Liver (tissue), 3 donors: ENCODE measurements at regions not wholly inside any gene's neighbourhood (a gene's known extent, or its start where the extent isn't known, plus 50 kb on each side); places are given as distances from the start of the nearest gene placed in this dataset.

Source experiments
- ATF3 ChIP-seq: IDR thresholded peaks from 2 replicates; pipeline ENCODE4 v1.6.1; 2016; ENCODE audit warnings: antibody characterized with exemption
- CTCF ChIP-seq: fragments of 150-350 bp; IDR thresholded peaks from 2 replicates; pipeline ENCODE4 v1.5.1; 2017; ENCODE audit warnings: improper control_type of control experiment, low read depth, low read length; ENCODE audit not compliant: missing input control
- EGR1 ChIP-seq, 2 donors: IDR thresholded peaks; 2 replicates each; pipeline ENCODE4 v1.6.1; 2016 to 2018; ENCODE audit warnings: antibody characterized with exemption in 2 of 2, low read depth in 2 of 2
- FOXA1 ChIP-seq: IDR thresholded peaks from 2 replicates; pipeline ENCODE4 v1.6.1; 2016; ENCODE audit warnings: antibody characterized with exemption
- GABPA ChIP-seq, 2 donors: IDR thresholded peaks in 1 of 2; conservative IDR thresholded peaks in 1 of 2; 2 replicates each; pipeline ENCODE4 v1.6.1; 2016; ENCODE audit warnings: antibody characterized with exemption in 2 of 2, mild to moderate bottlenecking in 1 of 2, moderate library complexity in 1 of 2
- JUND ChIP-seq, 2 donors: IDR thresholded peaks; 2 replicates each; pipeline ENCODE4 v1.6.1; 2016; ENCODE audit warnings: antibody characterized with exemption in 2 of 2
- NR2F2 ChIP-seq: IDR thresholded peaks from 2 replicates; pipeline ENCODE4 v1.6.1; 2016; ENCODE audit warnings: antibody characterized with exemption
- RAD21 ChIP-seq, 2 donors: IDR thresholded peaks; 2 replicates each; pipeline ENCODE4 v1.6.1; 2016; ENCODE audit warnings: antibody characterized with exemption in 2 of 2, mild to moderate bottlenecking in 2 of 2
- REST ChIP-seq: IDR thresholded peaks from 2 replicates; pipeline ENCODE4 v1.6.1; 2016; ENCODE audit warnings: antibody characterized with exemption, mild to moderate bottlenecking
- RXRA ChIP-seq, 2 donors: IDR thresholded peaks; 2 replicates each; pipeline ENCODE4 v1.6.1; 2017 to 2018; ENCODE audit warnings: antibody characterized with exemption in 2 of 2, mild to moderate bottlenecking in 1 of 2
- SP1 ChIP-seq: IDR thresholded peaks from 2 replicates; pipeline ENCODE4 v1.6.1; 2018; ENCODE audit warnings: antibody characterized with exemption, mild to moderate bottlenecking
- TAF1 ChIP-seq: conservative IDR thresholded peaks from 2 replicates; pipeline ENCODE4 v1.6.1; 2016; ENCODE audit warnings: antibody characterized with exemption, mild to moderate bottlenecking
- YY1 ChIP-seq: IDR thresholded peaks from 2 replicates; pipeline ENCODE4 v1.6.1; 2016; ENCODE audit warnings: antibody characterized with exemption, mild to moderate bottlenecking
- TF ChIP-seq, protein P1 (sequence below): IDR thresholded peaks from 2 replicates; pipeline ENCODE4 v1.6.1; 2016; ENCODE audit warnings: antibody characterized with exemption
- donor health status: healthy.
- donor health status: healthy.

DNA sequence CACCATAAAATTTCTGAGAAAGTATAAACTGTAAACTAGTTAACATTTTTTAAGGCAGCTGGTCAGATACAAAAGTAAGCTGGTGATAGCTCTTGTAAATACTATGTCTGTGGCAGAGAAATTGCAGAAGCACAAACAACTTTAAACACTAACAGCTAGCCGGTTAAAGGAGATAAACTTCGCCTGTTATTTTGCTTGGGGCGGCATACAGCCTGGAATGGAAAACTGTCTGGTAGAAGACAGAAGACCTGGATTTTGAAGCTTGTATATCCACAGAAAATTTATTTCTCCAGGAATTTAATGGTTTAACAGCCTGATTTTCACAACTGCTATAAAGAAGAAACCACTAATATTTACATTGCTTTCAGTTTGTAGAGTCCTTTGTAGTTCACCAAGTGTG is 65.3 kb upstream of the FIBIN start:
- TF ChIP-seq CTCF, result no peak
- no peak for TF ChIP-seq RAD21 (IDR thresholded peaks at IDR 0.05)
- TF ChIP-seq REST, result no peak
- TF ChIP-seq EGR1 (IDR thresholded peaks at IDR 0.05; ENCODE audit: low read depth in 2 of 2), result no peak
- TF ChIP-seq, protein P1, sequence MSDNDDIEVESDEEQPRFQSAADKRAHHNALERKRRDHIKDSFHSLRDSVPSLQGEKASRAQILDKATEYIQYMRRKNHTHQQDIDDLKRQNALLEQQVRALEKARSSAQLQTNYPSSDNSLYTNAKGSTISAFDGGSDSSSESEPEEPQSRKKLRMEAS, result no peak
- TF ChIP-seq JUND (IDR thresholded peaks at IDR 0.05), result no peak
- no peak for TF ChIP-seq ATF3
- no peak for TF ChIP-seq TAF1
- no peak for TF ChIP-seq GABPA (IDR thresholded peaks at IDR 0.05 in 1 of 2, conservative IDR thresholded peaks at IDR 0.05 in 1 of 2)
- TF ChIP-seq NR2F2, result no peak
- TF ChIP-seq FOXA1, result no peak
- no peak for TF ChIP-seq RXRA (IDR thresholded peaks at IDR 0.05)
- no peak for TF ChIP-seq YY1
- TF ChIP-seq SP1, result no peak
